ENCODE measurements at regions not wholly inside any gene's neighbourhood (a gene's known extent, or its start where the extent isn't known, plus 50 kb on each side); places are given as distances from the start of the nearest gene placed in this dataset.

GRCh38 chr9:13734601-13735000, 455.1 kb upstream of the MPDZ start:
- TF ChIP-seq EZH2 (optimal IDR thresholded peaks at IDR 0.05; ENCODE audit: low read depth, low read length): no peak
- TF ChIP-seq, protein P1, sequence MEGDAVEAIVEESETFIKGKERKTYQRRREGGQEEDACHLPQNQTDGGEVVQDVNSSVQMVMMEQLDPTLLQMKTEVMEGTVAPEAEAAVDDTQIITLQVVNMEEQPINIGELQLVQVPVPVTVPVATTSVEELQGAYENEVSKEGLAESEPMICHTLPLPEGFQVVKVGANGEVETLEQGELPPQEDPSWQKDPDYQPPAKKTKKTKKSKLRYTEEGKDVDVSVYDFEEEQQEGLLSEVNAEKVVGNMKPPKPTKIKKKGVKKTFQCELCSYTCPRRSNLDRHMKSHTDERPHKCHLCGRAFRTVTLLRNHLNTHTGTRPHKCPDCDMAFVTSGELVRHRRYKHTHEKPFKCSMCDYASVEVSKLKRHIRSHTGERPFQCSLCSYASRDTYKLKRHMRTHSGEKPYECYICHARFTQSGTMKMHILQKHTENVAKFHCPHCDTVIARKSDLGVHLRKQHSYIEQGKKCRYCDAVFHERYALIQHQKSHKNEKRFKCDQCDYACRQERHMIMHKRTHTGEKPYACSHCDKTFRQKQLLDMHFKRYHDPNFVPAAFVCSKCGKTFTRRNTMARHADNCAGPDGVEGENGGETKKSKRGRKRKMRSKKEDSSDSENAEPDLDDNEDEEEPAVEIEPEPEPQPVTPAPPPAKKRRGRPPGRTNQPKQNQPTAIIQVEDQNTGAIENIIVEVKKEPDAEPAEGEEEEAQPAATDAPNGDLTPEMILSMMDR (IDR thresholded peaks at IDR 0.05; ENCODE audit: low read length): no peak
